UCSD-AML1 (cell line): ENCODE measurements at regions not wholly inside any gene's neighbourhood (a gene's known extent, or its start where the extent isn't known, plus 50 kb on each side); places are given as distances from the start of the nearest gene placed in this dataset.
"Not testable (repeated sequence)": the region's sequence is repeated elsewhere in the genome, so short reads cannot be mapped to it uniquely, and the experiment has no call there.

Experiments used
- DNase-seq: peaks from one replicate; lab custom pipeline; 2025; ENCODE audit not compliant: unreplicated experiment; lab: John Stamatoyannopoulos, UW

- no peak for DNase-seq
Measured at GRCh38 chr7:79782906-79783305, 329.4 kb upstream of the MAGI2 start.

DNA sequence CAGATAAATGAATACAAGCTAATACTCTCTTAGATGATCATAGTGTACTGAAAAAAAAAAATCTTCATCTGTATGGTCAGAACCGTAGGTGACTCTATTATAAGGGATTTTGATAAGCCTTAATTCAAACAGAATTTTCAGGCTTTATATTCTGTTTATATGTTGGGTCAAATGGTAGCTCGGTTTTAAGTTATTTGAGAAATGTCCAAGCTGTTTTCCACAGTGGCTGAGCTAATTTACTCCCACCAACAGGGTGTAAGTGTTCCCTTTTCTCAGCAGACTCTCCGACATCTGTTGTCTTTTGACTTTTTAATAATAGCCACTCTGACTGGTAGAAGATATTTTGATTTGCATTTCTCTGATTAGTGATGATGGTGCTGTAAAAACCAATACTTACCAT, 328.8 kb upstream of the MAGI2 start:
- no peak for DNase-seq

DNA sequence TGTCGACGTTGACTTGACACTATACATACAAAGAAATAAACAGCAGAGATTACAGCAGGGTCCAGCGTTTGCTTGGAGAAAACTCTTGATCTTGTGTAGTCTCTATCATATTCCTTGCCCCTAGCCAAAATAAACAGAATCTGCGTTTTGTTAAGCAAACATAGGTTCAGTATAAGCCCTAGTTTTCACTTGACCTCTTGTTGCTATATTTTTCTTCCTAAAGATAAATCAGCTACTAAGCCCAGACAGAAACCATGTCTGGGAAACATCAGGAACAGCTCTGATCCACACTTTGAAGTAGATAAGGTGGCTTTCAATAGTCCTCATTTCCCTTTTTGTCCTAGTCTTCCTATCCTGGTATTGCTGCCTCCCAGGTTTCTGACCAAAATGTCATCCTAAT, 328.2 kb upstream of the MAGI2 start:
- DNase-seq, result no peak

GRCh38 chr7:79778786-79779770, 325.6 kb upstream of the MAGI2 start:
- DNase-seq, result no peak

GRCh38 chr7:79775911-79776310, 322.4 kb upstream of the MAGI2 start:
- DNase-seq, result no peak

GRCh38 chr7:79774150-79774549, 320.7 kb upstream of the MAGI2 start:
- DNase-seq, result no peak

DNA sequence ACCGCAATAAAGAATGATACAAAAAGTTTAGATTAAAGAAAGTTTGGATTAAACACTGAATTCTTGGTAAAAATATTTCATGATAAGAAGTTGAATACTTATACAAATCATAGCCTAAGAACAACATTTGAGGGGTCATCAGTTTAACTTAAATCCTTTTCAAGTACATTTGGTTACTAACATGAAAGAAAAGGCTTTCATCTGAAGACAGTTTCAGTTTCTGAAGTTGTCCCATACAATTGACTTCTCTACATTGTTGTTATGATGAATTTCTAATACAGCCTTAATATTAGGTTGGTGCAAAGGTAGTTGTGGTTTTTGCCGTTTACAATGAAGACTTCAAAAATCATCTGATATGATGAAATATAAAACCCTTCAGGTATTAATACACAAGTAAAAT, 317.5 kb upstream of the MAGI2 start:
- no peak for DNase-seq

- no peak for DNase-seq
Measured at GRCh38 chr7:79770063-79770462, 316.6 kb upstream of the MAGI2 start.

DNA sequence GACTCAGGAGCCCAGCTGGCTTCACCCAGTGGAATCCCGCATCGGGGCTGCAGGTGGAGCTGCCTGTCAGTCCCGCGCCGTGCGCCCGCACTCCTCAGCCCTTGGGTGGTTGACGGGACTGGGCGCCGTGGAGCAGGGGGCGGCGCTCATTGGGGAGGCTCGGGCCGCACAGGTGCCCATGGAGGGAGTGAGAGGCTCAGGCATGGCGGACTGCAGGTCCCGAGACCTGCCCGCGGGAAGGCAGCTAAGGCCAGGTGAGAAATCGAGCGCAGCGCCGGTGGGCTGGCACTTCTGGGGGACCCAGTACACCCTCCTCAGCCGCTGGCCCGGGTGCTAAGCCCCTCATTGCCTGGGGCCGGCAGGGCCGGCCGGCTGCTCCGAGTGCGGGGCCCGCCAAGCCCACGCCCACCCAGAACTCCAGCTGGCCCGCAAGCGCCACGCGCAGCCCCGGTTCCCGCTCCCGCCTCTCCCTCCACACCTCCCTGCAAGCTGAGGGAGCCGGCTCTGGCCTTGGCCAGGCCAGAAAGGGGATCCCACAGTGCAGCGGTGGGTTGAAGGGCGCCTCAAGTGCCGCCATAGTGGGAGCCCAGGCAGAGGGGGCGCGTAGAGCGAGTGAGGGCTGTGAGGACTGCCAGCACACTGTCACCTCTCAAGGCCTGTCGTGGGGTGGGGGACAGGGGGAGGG, 314.6 kb upstream of the MAGI2 start:
- DNase-seq, result not testable (repeated sequence)

DNA sequence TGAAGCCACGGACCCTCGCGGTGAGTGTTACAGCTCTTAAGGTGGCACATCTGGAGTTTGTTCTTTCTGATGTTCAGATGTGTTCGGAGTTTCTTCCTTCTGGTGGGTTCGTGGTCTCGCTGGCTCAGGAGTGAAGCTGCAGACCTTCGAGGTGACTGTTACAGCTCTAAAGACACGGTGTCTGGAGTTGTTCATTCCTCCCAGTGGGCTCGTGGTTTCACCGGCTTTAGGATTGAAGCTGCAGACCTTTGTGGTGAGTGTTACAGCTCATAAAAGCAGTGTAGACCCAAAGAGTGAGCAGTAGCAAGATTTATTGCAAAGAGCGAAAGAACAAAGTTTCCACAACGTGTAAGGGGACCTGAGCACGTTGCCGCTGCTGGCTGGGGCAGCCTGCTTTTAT, 313.7 kb upstream of the MAGI2 start:
- DNase-seq, result not testable (repeated sequence)

GRCh38 chr7:79761876-79762429, 308.5 kb upstream of the MAGI2 start:
- DNase-seq, result no peak

GRCh38 chr7:79750941-79751340, 297.5 kb upstream of the MAGI2 start:
- DNase-seq, result not testable (repeated sequence)

- no peak for DNase-seq
Measured at GRCh38 chr7:79749856-79750255, 296.4 kb upstream of the MAGI2 start.

DNA sequence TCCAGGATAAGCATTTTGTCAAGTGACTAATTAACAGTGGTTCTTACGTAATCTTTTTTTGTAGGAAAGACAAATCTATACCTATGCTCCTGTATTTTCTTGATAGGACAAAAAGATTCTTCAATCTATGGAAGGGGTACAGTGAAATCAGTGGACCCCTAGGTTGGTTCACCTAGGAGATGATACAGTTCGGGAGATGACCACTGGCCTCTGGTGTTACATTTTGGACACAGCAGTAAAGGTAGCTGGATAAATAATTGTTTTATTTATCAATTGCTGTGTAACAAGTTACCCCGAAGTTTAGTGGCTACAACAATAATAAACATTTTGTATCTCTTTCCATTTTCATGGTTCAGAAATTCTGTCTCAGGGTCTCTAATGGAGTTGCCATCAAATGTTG, 288.2 kb upstream of the MAGI2 start:
- DNase-seq, result no peak

- DNase-seq, result no peak
Measured at GRCh38 chr7:79740076-79740475, 286.6 kb upstream of the MAGI2 start.

DNA sequence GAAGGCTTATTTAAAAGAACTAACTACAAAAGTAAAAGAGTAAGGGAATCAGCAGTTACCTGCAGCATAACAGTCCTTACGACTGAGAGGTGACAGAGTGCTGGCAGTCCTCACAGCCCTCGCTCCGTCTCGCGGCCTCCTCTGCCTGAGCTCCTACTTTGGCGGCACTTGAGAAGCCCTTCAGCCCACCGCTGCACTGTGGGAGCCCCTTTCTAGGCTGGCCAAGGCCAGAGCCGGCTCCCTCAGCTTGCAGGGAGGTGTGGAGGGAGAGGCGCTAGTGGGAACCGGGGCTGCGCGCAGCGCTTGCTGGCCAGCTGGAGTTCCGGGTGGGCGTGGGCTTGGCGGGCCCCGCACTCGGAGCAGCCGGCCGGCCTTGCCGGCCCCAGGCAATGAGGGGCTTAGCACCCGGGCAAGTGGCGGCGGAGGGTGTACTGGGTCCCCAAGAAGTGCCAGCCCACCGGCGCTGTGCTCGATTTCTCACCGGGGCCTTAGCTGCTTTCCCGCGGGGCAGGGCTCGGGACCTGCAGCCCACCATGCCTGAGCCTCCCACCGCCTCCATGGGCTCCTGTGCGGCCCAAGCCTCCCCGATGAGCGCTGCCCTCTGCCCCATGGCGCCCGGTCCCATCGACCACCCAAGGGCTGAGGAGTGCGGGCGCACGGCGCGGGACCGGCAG, 285.7 kb upstream of the MAGI2 start:
- DNase-seq, result not testable (repeated sequence)

- DNase-seq, result no peak
Measured at GRCh38 chr7:79736418-79736817, 283.0 kb upstream of the MAGI2 start.

DNA sequence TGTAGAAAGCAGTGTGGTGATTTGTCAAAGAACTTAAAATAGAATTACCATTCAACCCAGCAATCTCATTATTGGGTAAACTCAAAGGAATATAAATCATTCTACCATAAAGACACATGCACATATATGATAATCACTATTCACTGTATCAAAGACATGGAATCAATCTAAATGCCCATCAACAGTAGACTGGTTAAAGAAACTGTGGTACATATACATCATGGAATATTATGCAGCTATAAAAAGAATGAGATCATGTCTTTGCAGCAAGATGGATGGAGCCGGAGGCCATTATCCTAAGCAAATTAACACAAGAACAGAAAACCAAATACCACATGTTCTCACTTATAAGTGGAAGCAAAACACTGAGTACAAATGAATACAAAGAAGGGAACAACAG, 281.5 kb upstream of the MAGI2 start:
- no peak for DNase-seq

DNA sequence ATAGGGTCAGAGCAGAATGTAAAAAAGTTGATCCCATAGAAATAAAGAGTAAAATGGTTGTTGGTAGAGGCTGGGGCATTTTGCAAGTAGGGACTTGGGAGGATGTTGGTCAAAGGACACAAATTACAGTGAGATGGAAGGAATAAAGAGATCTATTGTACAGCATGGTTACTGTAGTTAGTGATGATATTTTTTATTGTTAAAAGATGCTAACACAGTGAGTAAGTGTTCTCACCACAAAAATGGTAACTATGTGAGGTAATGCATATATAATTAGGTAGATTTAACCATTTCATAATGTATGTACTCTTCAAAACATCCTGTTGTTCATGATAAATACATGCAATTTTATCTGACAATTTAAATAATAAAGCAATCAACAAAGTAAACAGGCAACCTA, 280.7 kb upstream of the MAGI2 start:
- no peak for DNase-seq

DNA sequence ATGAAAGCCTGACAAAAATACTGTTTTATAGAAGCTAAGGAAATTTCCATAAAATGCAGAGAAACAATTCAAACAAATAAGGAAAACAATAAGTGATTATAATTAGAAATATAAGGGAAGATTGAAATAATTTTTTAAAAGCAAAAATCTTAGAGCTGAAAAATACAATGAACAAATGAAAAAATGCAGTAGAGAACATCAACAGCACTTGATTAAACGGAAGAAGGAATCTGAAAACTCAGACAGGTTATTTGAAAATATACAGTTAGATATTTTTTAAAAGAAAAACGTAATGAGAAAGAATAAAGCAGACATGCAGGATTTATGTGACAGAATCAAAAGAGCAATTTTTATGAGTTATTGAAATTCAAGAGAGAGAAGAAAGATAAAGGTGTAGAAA, 279.1 kb upstream of the MAGI2 start:
- DNase-seq, result no peak

DNA sequence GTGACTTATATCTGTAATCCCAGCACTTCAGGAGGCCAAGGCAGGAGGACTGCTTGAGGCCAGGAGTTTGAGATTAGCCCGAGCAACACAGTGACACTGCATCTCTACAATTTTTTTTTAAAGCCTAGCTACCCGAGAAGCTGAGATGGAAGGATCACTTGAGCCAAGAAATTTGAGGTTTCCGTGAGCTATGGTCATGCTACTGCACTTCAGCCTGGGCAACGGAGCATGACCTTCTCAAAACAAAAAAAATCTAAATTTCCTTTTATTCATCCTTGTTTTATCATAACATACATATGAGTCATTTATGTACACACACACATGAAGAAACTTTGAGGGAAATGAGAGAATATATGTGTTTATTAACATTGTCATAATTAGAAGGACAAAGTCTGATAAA, 277.5 kb upstream of the MAGI2 start:
- no peak for DNase-seq
